ENCODE measurements at regions not wholly inside any gene's neighbourhood (a gene's known extent, or its start where the extent isn't known, plus 50 kb on each side); places are given as distances from the start of the nearest gene placed in this dataset.

GRCh38 chr5:129223178-129223577 lies 128.6 kb downstream of the ISOC1 start:
- ChIA-PET POLR2A (no interaction called here), CTCF (ENCODE audit: low intra/inter-chr PET ratio, low total read pairs) (no interaction called here)
- WGBS (ENCODE audit: low lambda C conversion rate), result 0% methylated on average over 2 of the region's 2 CpGs
- H4K20me1 ChIP-seq (ENCODE audit: insufficient read depth, low read length), result no peaks in the 10 kb centered on the region
- no peak overlapping the region for H3K4me3 ChIP-seq (replicated peaks in 1 of 3; ENCODE audit: insufficient read depth in 1 of 3, low read depth in 2 of 3, low read length in 3 of 3)
- H3K27ac ChIP-seq (ENCODE audit: extremely low read length, insufficient read depth, low read length), result no peak overlapping the region
- BruUV-seq (replicated peaks), result no TSS peak
- no peaks in the 10 kb centered on the region for H3K36me3 ChIP-seq (replicated peaks in 1 of 2; ENCODE audit: control insufficient read depth in 1 of 2, insufficient read depth in 2 of 2, low read length in 2 of 2)
- intact Hi-C loops (cut with micrococcal nuclease; ENCODE audit: unreplicated experiment), result no loop called here
- no peak for ATAC-seq
- H3K79me2 ChIP-seq (ENCODE audit: insufficient read depth, low read length), result no peaks in the 10 kb centered on the region
- TF ChIP-seq ZNF512 (CRISPR knock-in tag; IDR thresholded peaks at IDR 0.05) (no peak), ZNF331 (CRISPR knock-in tag; IDR thresholded peaks at IDR 0.05) (no peak), FOXA3 (CRISPR knock-in tag; IDR thresholded peaks at IDR 0.05) (no peak), CCDC6 (CRISPR knock-in tag; IDR thresholded peaks at IDR 0.05) (no peak), ZNF569 (CRISPR knock-in tag; IDR thresholded peaks at IDR 0.05; ENCODE audit: borderline replicate concordance) (no peak), MYNN (CRISPR knock-in tag; IDR thresholded peaks at IDR 0.05; ENCODE audit: low read depth) (no peak), ZNF609 (CRISPR knock-in tag; IDR thresholded peaks at IDR 0.05; ENCODE audit: borderline replicate concordance) (no peak), ZFP36L1 (CRISPR knock-in tag; IDR thresholded peaks at IDR 0.05) (no peak), ZBTB7B (CRISPR knock-in tag; IDR thresholded peaks at IDR 0.05) (no peak), ZNF552 (CRISPR knock-in tag; IDR thresholded peaks at IDR 0.05; ENCODE audit: borderline replicate concordance) (no peak), MXD3 (CRISPR knock-in tag; IDR thresholded peaks at IDR 0.05) (no peak)
- no peak overlapping the region for H3K4me2 ChIP-seq (ENCODE audit: low read depth, low read length)
- H3K9ac ChIP-seq (ENCODE audit: insufficient read depth, low read depth, low read length), result no peak overlapping the region
- no peak overlapping the region for H2AFZ ChIP-seq (ENCODE audit: low read length)
- DNase-seq (ENCODE audit: low spot score), result no peak
- H3K27me3 ChIP-seq (ENCODE audit: control insufficient read depth in 1 of 2, insufficient read depth in 2 of 2, low read length in 2 of 2), result no peaks in the 10 kb centered on the region
- no peaks in the 10 kb centered on the region for H3K4me1 ChIP-seq (ENCODE audit: insufficient read depth, low read length)
- in situ Hi-C loops (cut with HindIII; ENCODE audit: extremely low pct_ligation_motif_present, low pct_unique_long_range_greater_than_20kb), result no loop called here
- peaks cover 44% of the 10 kb centered on the region for H3K9me3 ChIP-seq (ENCODE audit: low read length)
- FAIRE-seq, result no peak

Data from HepG2 (cell line).